HG03575 (cell line): ENCODE measurements at regions not wholly inside any gene's neighbourhood (a gene's known extent, or its start where the extent isn't known, plus 50 kb on each side); places are given as distances from the start of the nearest gene placed in this dataset.

Experiments
- ATAC-seq: cut with Tn5 transposase; IDR thresholded peaks from one replicate; pipeline ENCODE4 v1.9.1; 2021; ENCODE audit not compliant: unreplicated experiment, insufficient number of reproducible peaks, low FRiP score; ENCODE audit errors: extremely low read depth

GRCh38 chr1:87497380-87498203, 168.9 kb downstream of the LMO4 start:
- ATAC-seq: no peak

- no peak for ATAC-seq
These were observed 173.1 kb downstream of the LMO4 start for GRCh38 chr1:87501738-87502137.

- no peak for ATAC-seq
These were observed 176.8 kb downstream of the LMO4 start for GRCh38 chr1:87505391-87505983.

- no peak for ATAC-seq
These were observed 177.5 kb downstream of the LMO4 start for GRCh38 chr1:87506147-87506546.

GRCh38 chr1:87508247-87508787, 179.6 kb downstream of the LMO4 start:
- no peak for ATAC-seq

GRCh38 chr1:87510540-87510939, 181.9 kb downstream of the LMO4 start:
- no peak for ATAC-seq

- ATAC-seq: no peak
These were observed 182.8 kb downstream of the LMO4 start for GRCh38 chr1:87511449-87511848.

- no peak for ATAC-seq
These were observed 183.8 kb downstream of the LMO4 start for GRCh38 chr1:87512431-87512830.

GRCh38 chr1:87513255-87513654, 184.6 kb downstream of the LMO4 start:
- no peak for ATAC-seq

GRCh38 chr1:87513966-87514660, 185.4 kb downstream of the LMO4 start:
- ATAC-seq: no peak

GRCh38 chr1:87515781-87516180, 187.1 kb downstream of the LMO4 start:
- ATAC-seq: no peak

- no peak for ATAC-seq
These were observed 190.1 kb downstream of the LMO4 start for GRCh38 chr1:87518794-87519193.

GRCh38 chr1:87521452-87521851, 192.8 kb downstream of the LMO4 start:
- no peak for ATAC-seq

- ATAC-seq: no peak
These were observed 194.8 kb downstream of the LMO4 start for GRCh38 chr1:87523466-87523865.

- no peak for ATAC-seq
These were observed 195.5 kb downstream of the LMO4 start for GRCh38 chr1:87524021-87524754.

- ATAC-seq: no peak
These were observed 200.3 kb downstream of the LMO4 start for GRCh38 chr1:87528754-87529517.

GRCh38 chr1:87530042-87530807, 201.5 kb downstream of the LMO4 start:
- ATAC-seq: no peak

- ATAC-seq: no peak
These were observed 206.9 kb downstream of the LMO4 start for GRCh38 chr1:87535551-87535950.
